Fibroblast of gingiva (primary cell): ENCODE measurements at regions not wholly inside any gene's neighbourhood (a gene's known extent, or its start where the extent isn't known, plus 50 kb on each side); places are given as distances from the start of the nearest gene placed in this dataset.

Experiments used
- DNase-seq: peaks from one replicate; pipeline ENCODE4 v3.0.0-alpha.2; 2011; ENCODE audit warnings: low read depth

DNA sequence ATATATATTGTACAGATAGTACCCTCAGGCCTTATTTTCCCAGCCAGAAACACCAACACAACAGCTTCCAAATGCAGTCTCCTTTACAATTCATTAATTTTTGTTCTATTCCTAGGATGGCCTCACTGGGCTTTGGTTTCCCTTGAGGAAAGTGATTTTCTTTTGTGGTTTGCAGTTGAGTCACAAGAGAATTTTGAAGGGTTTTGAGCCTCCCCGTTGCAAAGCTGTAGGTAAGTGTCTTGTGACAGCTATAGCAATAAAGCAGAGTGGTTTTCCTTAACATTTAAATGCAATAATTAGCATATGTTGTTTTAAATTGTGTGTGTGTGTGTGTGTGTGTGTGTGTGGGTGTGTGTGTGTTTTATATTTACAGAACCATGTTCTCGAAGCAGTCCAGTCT lies 54.1 kb upstream of the WDR17 start:
- DNase-seq: no peak

- DNase-seq: no peak
Observed at GRCh38 chr4:176013476-176014247, 52.0 kb upstream of the WDR17 start.

- no peak for DNase-seq
Observed at GRCh38 chr4:176014583-176015108, 51.0 kb upstream of the WDR17 start.
